IMR-90 (cell line): ENCODE measurements at regions not wholly inside any gene's neighbourhood (a gene's known extent, or its start where the extent isn't known, plus 50 kb on each side); places are given as distances from the start of the nearest gene placed in this dataset.

Experiments
- BHLHE40 ChIP-seq: fragments of 150-350 bp; IDR thresholded peaks from 2 replicates; pipeline ENCODE4 v1.6.1; 2016; ENCODE audit warnings: mild to moderate bottlenecking, low read depth, low read length
- CEBPB ChIP-seq: IDR thresholded peaks from 2 replicates; pipeline ENCODE4 v1.6.1; 2012; ENCODE audit warnings: low read depth, low read length, improper control_type of control experiment
- CTCF ChIP-seq: conservative IDR thresholded peaks from 2 replicates; pipeline ENCODE4 v1.5.1; 2012; ENCODE audit warnings: mild to moderate bottlenecking, low read depth, low read length, improper control_type of control experiment
- ELK1 ChIP-seq: fragments of 150-350 bp; IDR thresholded peaks from 2 replicates; pipeline ENCODE4 v1.6.1; 2016; ENCODE audit warnings: low read depth, mild to moderate bottlenecking, low read length, moderate library complexity, borderline replicate concordance
- FOS ChIP-seq: fragments of 150-350 bp; IDR thresholded peaks from 2 replicates; pipeline ENCODE4 v1.6.1; 2016; ENCODE audit warnings: low read depth, low read length
- MAFK ChIP-seq: IDR thresholded peaks from 2 replicates; pipeline ENCODE4 v1.6.1; 2012; ENCODE audit warnings: low read depth, low read length, improper control_type of control experiment
- MXI1 ChIP-seq: IDR thresholded peaks from 2 replicates; pipeline ENCODE4 v1.6.1; 2012; ENCODE audit warnings: low read depth, mild to moderate bottlenecking, low read length, moderate library complexity, borderline replicate concordance
- NFE2L2 ChIP-seq: fragments of 150-350 bp; IDR thresholded peaks from 2 replicates; pipeline ENCODE4 v1.6.1; 2016; ENCODE audit warnings: low read depth, mild to moderate bottlenecking, low read length
- POLR2A ChIP-seq: IDR thresholded peaks from 2 replicates; pipeline ENCODE4 v1.6.1; 2012; ENCODE audit warnings: mild to moderate bottlenecking, low read depth, low read length
- RAD21 ChIP-seq: IDR thresholded peaks from 2 replicates; pipeline ENCODE4 v1.6.1; 2012; ENCODE audit warnings: low read length, improper control_type of control experiment
- RFX5 ChIP-seq: IDR thresholded peaks from 2 replicates; pipeline ENCODE4 v1.8.0; 2012; ENCODE audit warnings: low read depth, mild to moderate bottlenecking, low read length, moderate library complexity
- SMC3 ChIP-seq: fragments of 150-350 bp; IDR thresholded peaks from 2 replicates; pipeline ENCODE4 v1.6.1; 2016; ENCODE audit warnings: low read depth, mild to moderate bottlenecking, antibody characterized with exemption, low read length, moderate library complexity
- USF2 ChIP-seq: fragments of 150-350 bp; IDR thresholded peaks from 2 replicates; pipeline ENCODE4 v1.6.1; 2017; ENCODE audit warnings: mild to moderate bottlenecking, antibody characterized with exemption, low read length, low read depth

- TF ChIP-seq RAD21: no peak
- TF ChIP-seq CTCF: no peak
- no peak for TF ChIP-seq NFE2L2
- no peak for TF ChIP-seq BHLHE40
- TF ChIP-seq MXI1: no peak
- no peak for TF ChIP-seq MAFK
- TF ChIP-seq POLR2A: no peak
- TF ChIP-seq CEBPB: no peak
- TF ChIP-seq FOS: no peak
- TF ChIP-seq USF2: no peak
- no peak for TF ChIP-seq RFX5
- no peak for TF ChIP-seq SMC3
- no peak for TF ChIP-seq ELK1
Observed at GRCh38 chr2:217539126-217539525, 463.7 kb downstream of the TNS1 start.
